ENCODE measurements at regions not wholly inside any gene's neighbourhood (a gene's known extent, or its start where the extent isn't known, plus 50 kb on each side); places are given as distances from the start of the nearest gene placed in this dataset.
"Not testable (repeated sequence)": the region's sequence is repeated elsewhere in the genome, so short reads cannot be mapped to it uniquely, and the experiment has no call there.

DNA sequence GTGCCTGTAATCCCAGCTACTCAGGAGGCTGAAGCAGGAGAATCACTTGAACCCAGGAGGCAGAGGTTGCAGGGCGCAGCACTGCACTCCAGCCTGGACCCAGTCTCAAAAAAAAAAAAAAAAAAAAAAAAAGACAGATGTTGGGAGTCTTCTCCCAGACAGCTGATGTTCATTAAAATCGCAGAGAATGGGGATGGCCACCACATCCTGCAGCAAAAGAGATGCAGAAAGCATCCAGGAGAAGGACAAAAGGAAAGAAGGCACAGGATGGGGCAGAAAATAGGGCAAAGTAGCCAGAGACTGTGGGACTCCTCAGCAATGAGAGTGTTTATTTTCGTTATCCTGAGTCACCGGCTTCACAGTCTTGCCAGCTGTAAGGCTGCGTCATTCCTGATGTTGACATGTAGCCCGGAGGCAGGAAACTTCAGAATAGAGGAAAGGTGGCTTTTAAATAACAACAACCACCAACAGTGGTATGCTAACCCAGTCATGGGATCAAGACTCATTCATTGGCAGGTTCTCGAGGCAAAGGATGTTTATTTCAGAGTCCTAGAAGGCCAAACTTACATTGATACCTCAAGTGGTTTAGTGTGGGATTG, 149.5 kb upstream of the SVIL start:
- DNase-seq: no peak

DNA sequence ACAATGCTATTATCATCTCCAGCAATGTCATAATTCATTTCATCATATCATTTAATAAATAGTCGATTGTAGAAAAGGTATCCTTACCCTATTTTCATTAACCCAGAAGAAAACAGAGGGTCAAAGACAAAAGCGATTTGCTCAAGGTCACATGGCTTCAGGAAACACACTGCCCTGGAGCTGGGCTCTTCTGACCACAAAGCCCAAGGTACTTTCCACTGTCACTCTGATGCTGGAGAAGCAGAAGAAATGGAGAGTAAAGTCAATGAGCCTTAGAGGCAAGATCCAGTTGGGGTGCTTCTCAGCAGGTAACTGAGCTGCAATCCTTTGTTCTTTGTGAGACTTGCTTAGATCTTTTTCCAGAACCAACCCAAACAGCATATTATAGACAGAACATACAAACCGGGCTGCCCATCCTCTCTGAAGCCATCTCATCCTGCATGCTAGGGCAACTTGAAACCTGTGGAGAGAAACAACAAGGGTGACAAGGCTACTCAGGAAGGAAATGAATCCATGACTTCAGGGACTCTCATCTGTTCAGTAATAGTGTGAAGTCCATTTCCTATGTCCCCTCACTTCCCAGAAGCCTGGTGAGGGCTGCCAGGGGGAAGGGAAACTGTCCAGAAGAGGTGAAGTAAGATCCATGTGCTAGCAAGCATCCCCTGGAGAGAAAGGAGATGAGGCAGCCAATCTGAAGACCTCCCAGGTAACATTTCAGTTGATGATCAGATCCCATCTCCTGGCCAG, 148.6 kb upstream of the SVIL start:
- DNase-seq: no peak

DNA sequence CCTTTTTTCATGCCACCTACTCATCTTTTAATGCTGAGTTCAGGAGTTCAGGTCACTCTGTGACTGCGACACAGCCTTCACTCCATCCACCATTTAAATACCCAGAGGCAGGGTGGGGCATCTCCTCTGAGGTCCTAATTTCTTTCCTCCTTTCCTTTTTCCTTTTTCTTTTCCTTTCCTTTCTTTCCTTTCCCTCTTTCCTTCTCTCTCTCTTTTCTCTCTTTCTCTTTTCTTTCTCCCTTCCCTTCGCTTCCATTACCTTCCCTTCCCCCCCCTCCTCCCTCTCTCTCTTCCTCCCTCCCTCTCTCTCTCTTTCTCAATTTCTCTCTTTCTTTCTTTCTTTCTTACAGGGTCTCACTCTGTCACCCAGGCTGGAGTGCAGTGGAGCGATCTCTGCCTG, 145.9 kb upstream of the SVIL start:
- DNase-seq: no peak

DNA sequence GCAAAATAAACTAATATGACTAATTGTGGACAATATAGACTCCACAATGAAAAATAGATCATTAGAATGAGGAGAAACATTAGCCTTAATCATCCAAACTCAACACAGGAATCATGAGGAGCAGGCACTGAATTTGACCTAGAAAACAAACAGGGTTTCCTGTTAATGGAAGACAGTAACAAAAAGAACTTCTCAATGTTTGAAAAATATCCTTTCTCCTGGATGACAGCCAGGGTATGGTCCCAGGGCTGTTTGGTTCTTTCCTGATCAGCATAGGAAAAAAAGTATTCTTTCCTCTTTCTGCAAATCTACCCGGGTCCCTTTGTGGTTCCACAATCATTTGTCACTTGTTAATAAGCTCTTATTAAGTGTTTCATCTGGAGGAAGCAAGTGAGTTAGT, 145.3 kb upstream of the SVIL start:
- no peak for DNase-seq

DNA sequence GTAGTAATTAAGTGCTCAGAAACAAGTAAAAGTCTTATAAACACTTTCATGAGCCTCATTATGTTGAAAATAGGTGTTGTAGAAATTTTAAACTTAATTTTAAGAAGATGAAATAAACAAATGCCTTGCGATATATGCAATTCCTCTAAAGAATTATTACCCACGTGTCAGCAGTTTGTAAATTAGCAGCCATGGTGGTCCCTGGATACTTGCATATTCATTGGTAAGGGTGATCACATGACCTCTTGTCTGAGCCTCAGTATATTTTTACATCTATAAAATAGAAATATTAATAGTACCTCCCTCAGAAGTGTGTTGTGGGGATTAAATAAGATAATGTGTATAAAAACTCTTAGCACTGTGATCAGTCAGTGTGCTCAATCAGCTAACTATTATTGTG, 141.5 kb upstream of the SVIL start:
- DNase-seq: no peak

GRCh38 chr10:29774475-29774874, 139.7 kb upstream of the SVIL start:
- DNase-seq: no peak

GRCh38 chr10:29773675-29774091, 138.9 kb upstream of the SVIL start:
- no peak for DNase-seq

- no peak for DNase-seq
Measured at GRCh38 chr10:29772403-29772802, 137.6 kb upstream of the SVIL start.

DNA sequence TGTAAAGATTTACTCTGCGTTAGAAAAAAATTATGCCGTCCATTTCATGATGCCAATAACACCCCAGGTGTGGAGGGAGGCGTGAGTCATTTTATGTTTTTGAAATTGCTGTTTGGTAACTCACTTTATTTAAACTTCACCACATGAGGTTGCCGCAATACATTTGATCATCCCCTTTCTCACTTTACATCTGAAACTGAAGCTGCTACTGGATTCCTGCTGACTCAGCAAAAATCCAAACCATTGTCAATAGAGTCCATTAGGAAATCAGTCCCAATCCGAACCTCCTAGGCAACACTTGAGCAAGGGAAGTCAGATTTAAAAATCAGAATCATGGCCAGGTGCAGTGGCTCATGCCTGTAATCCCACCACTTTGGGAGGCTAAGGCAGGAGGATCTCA, 136.6 kb upstream of the SVIL start:
- DNase-seq: no peak

GRCh38 chr10:29769277-29769676, 134.5 kb upstream of the SVIL start:
- DNase-seq: not testable (repeated sequence)

- no peak for DNase-seq
Measured at GRCh38 chr10:29767968-29768367, 133.2 kb upstream of the SVIL start.

DNA sequence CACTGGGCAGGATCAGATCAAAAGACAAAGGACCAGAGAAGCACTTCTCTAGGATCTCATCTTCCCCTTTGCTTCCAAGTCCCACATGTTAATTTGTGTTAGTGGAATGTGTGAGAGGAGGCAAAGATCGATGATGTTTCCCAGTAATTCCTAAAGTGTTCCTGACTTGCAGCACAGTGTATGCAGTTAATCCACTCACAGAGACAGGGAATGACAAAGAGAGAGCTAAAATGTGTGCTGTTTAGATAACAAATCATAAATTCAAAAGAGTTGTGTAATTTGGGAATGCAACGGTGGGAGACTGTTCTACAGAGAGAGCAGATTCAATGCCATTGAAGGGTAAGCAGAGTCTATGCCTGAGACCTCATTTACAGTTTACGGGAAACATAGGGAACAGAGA, 132.0 kb upstream of the SVIL start:
- DNase-seq: no peak

DNA sequence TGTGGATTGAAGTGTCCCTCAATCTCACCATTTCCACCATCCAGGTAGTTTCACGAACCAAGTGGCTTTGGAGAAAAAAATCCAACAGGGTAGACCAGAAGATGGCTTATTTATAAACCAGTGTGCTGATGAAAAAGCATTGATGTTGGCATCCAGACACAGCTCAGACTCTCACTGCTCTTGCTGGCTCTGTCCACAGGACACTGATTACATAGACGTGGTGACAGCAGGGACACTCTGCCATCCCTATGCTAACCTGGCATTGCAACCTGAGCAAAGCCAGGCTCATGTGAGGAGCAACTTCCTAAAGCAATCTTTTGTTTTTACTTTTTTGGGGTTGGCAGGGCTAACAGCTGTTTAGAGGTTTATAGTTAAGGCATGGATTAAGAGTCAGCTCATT, 130.6 kb upstream of the SVIL start:
- DNase-seq: no peak

DNA sequence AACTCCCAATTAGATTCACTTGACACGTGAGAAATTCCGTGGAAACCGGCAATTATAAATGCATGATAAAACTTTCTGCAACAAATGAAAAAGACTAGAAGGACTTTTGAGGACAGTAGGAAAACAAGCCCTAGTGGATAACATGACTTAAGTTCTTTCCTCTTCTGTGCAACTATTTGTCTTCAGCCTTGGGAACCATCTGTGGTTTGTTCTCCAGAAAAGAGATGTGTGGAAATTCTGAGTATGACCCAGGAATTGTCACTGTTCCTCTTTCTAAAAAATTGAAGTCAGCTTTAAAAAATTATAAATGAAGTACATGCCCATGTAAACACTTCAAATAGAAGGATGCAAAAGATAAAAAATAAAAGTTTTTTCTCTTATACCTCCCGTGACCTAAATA, 128.6 kb upstream of the SVIL start:
- no peak for DNase-seq

DNA sequence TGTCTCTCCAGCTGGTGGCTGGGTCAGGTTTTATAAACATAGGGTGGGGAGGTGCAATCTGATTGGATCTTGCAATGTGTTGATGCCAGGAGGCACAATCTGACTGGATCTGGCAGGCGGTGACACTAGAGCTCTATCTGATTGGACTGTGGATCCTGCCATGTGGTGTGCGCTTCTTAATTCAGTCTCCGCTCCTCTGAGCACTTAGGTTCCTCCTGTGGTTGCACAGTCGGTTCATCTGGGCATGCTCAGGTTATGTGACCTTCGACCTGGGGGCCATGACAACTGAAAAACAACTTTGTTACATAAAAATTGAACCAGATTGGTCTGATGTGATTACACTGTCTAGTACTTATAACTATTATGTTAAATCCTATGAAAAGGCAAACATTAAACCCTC, 127.1 kb upstream of the SVIL start:
- DNase-seq: no peak

GRCh38 chr10:29760138-29760900, 125.5 kb upstream of the SVIL start:
- no peak for DNase-seq

DNA sequence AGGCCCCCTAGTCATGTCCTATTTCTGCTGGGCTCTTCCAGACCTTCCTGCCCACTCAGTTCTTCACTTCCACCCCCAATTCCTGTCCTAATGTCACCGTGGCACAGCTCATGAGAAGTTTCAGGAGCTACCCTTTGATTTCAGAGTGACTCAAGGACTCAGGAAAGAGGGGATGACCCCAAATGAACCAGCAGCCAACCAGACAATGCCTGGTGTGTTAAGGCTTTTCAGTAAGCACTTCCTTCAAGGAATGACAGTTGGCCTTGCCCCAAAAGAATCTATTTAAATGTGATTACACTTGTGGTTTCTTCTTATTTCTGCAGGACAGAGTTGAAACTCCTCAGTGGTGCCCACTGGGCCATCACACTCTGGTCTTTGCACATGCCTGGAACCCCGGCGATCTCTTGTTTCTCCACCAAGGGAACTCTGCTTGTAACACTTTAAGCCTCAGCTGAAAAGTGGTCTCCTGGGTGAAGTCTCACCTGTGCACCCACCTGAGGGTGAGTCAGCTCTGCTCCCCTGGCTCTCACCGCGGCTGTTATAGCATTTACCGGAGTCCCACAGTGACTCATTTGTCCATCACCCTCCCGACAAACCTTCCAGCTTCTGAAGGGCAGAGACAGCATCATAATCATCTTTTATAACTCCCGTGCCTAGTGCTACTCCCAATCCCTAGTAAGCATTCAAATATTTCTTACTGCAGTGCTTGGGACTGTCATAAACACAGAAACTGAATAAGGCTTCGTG, 123.0 kb upstream of the SVIL start:
- no peak for DNase-seq

GRCh38 chr10:29756451-29756850, 121.7 kb upstream of the SVIL start:
- no peak for DNase-seq

DNA sequence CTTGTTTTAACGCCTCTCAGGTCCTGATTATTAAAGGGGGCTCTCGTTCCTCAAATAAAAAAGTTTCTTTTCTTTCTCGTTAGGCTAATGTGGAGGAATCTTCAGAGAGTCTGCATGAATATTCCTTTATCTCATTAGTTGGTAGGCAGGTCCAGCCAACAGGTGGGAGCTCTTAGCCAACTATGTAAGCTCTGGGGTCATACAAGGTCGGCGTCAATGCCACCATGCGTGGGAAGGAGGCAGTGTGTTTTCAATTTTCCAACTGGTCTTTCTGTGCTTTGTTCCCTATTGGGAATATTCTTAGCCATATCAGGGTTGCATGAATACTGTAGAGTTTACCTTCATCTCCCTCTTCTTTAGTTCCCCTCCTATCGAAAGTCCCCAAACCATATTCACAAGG, 118.5 kb upstream of the SVIL start:
- DNase-seq: no peak

GRCh38 chr10:29751684-29752083, 116.9 kb upstream of the SVIL start:
- no peak for DNase-seq

- DNase-seq: no peak
Measured at GRCh38 chr10:29751240-29751639, 116.5 kb upstream of the SVIL start.

DNA sequence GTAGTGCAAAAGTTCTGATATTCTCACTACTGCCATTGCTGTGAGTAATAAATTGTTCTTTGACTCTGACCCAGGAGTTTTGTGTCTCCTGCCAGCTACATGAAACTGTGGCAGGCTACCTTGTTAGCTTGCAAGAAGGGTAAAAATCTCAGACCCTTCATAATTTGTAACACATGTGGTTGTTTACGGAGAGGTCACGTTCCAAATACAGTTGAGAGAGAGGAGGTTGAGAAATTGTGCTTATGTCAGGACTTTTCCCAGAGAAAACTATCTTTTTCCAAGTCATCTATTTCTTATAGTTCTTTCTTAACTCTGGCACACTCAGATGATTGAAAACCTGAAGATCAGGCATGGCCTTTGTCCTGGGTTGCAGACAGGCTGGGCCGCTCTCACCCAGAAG, 114.4 kb upstream of the SVIL start:
- no peak for DNase-seq

- no peak for DNase-seq
Measured at GRCh38 chr10:29748109-29748650, 113.4 kb upstream of the SVIL start.

All from NCI-H446 treated with DMSO at 0.1 percent for 48 hours (cell line).